Upper lobe of right lung (tissue), 1 donor: ENCODE measurements at regions not wholly inside any gene's neighbourhood (a gene's known extent, or its start where the extent isn't known, plus 50 kb on each side); places are given as distances from the start of the nearest gene placed in this dataset.

ENCODE experiments used
- ATAC-seq: fragments of 200-7000 bp; cut with Tn5 transposase; one replicate; pipeline ENCODE4 v1.9.1; 2020; ENCODE audit warnings: mild to moderate bottlenecking, moderate library complexity
- DNase-seq: peaks from one replicate; pipeline ENCODE4 v3.0.0-alpha.2; 2020
- H3K27ac ChIP-seq: fragments of 200-600 bp; one replicate; pipeline ENCODE4 v1.8.0; 2022
- H3K27me3 ChIP-seq: fragments of 200-600 bp; one replicate; pipeline ENCODE4 v1.8.0; 2022; ENCODE audit warnings: mild to moderate bottlenecking
- H3K36me3 ChIP-seq: fragments of 200-600 bp; one replicate; pipeline ENCODE4 v1.8.0; 2022
- H3K4me1 ChIP-seq: fragments of 200-600 bp; one replicate; pipeline ENCODE4 v1.8.0; 2022
- H3K4me3 ChIP-seq: fragments of 200-600 bp; one replicate; pipeline ENCODE4 v1.8.0; 2022; ENCODE audit warnings: mild to moderate bottlenecking
- H3K9me3 ChIP-seq: fragments of 200-600 bp; one replicate; pipeline ENCODE4 v1.8.0; 2022
- CTCF ChIP-seq: fragments of 200-600 bp; IDR thresholded peaks from one replicate; pipeline ENCODE4 v1.8.0; 2022; ENCODE audit warnings: antibody characterized with exemption
- intact Hi-C: fragments of 100-400 bp; cut with DNase I; formaldehyde crosslinking; loops from one replicate; pipeline ENCODE4 v1.11.0; 2022
- donor health status: DM: no; HTN: yes; CAD: no; lungs with severe emphysema.

DNA sequence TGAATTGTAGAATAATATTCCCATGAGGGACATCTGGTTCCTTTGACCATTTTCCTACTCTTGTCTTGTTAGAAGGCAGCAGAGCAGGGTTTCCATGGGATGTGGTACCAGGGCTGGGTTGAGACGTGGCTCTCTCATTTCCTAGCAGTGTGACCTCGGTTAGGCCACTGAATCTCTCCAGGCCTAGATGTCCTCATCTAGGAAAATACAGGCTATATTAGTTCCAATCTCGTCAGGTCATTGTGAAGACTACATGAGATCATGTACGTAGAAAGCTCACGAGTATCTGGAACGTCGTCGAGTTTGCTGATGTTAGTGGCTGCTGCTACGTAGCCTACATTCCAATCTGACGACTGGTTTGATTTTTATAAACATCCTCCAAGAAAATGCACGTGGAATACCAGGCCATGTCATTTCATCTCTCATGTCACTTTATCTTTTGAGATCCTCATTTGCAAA lies 278.2 kb upstream of the GATB start:
- Histone ChIP-seq H3K4me1 (no peaks in the 10 kb centered on the region), H3K27me3 (no peaks in the 10 kb centered on the region), H3K36me3 (no peaks in the 10 kb centered on the region), H3K4me3 (no peak overlapping the region), H3K27ac (no peak overlapping the region), H3K9me3 (no peaks in the 10 kb centered on the region)
- DNase-seq, result no peak
- no peak for ATAC-seq
- intact Hi-C loops, result no loop called here
- TF ChIP-seq CTCF, result no peak

GRCh38 chr4:152038238-152038637 lies 277.4 kb upstream of the GATB start:
- no peak overlapping the region for H3K4me3 ChIP-seq
- intact Hi-C loops, result no loop called here
- TF ChIP-seq CTCF, result no peak

DNA sequence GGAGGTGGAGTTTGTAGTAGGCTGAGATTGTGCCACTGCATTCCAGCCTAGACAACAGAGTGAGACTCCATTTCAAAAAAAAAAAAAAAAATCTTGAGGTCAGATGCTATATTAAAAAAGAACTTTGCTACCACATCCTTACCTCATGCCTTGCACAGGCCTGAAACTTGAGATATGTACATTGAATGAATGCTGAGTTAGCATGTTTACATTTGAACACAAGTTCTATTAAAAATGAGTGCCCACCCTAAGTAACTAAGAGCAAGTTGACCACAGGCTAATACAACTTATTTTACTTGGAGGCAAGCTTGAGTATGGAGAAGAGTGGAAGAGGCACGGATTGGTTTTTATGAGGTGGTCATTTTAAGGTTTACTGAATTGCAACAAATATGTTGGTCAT lies 276.6 kb upstream of the GATB start:
- intact Hi-C loops, result no loop called here
- no peaks in the 10 kb centered on the region for H3K27me3 ChIP-seq
- no peak overlapping the region for H3K4me3 ChIP-seq
- no peaks in the 10 kb centered on the region for H3K36me3 ChIP-seq
- no peaks in the 10 kb centered on the region for H3K4me1 ChIP-seq
- DNase-seq (no peak), ATAC-seq (no peak)
- no peak for TF ChIP-seq CTCF
- no peak overlapping the region for H3K27ac ChIP-seq
- H3K9me3 ChIP-seq, result no peaks in the 10 kb centered on the region

More at GRCh38 chr4:152038238-152038637, 277.4 kb upstream of the GATB start:
- DNase-seq, result no peak
- no peaks in the 10 kb centered on the region for H3K9me3 ChIP-seq
- no peaks in the 10 kb centered on the region for H3K36me3 ChIP-seq
- H3K27me3 ChIP-seq, result no peaks in the 10 kb centered on the region
- H3K27ac ChIP-seq, result no peak overlapping the region
- no peaks in the 10 kb centered on the region for H3K4me1 ChIP-seq
- ATAC-seq, result no peak

DNA sequence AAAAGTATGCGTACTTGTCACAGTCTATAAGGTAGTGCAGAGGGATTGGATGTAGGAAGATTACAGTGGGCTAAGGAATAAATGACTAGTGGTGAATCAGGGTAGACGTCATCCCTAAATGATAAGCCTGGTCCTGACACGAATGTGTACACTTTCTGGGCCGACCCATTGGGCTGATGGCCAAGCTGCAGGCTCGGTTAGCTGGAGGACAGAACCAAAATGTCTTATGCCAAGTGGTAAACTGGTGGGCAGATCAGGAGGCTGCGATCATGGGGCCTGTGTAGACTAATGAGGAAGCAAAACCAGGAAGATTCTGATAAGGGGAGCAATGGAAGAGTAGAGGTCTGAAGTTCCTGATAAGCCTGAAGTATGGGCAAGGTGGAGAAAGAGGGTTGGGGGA lies 272.8 kb upstream of the GATB start:
- H3K27ac ChIP-seq, result no peak overlapping the region
- TF ChIP-seq CTCF, result no peak
- intact Hi-C loops, result no loop called here

GRCh38 chr4:152032722-152033131 lies 271.9 kb upstream of the GATB start:
- H3K4me1 ChIP-seq, result no peaks in the 10 kb centered on the region
- no peaks in the 10 kb centered on the region for H3K36me3 ChIP-seq
- ATAC-seq (no peak), DNase-seq (no peak)
- intact Hi-C loops, result no loop called here
- no peak overlapping the region for H3K27ac ChIP-seq
- H3K9me3 ChIP-seq, result no peaks in the 10 kb centered on the region
- no peak for TF ChIP-seq CTCF
- H3K4me3 ChIP-seq, result no peak overlapping the region
- no peaks in the 10 kb centered on the region for H3K27me3 ChIP-seq

More for the DNA sequence above, 272.8 kb upstream of the GATB start:
- Histone ChIP-seq H3K36me3 (no peaks in the 10 kb centered on the region), H3K9me3 (no peaks in the 10 kb centered on the region), H3K4me3 (no peak overlapping the region), H3K27me3 (no peaks in the 10 kb centered on the region), H3K4me1 (no peaks in the 10 kb centered on the region)
- ATAC-seq (no peak), DNase-seq (no peak)

GRCh38 chr4:152029631-152030030 lies 268.8 kb upstream of the GATB start:
- H3K36me3 ChIP-seq, result no peaks in the 10 kb centered on the region
- no peaks in the 10 kb centered on the region for H3K27me3 ChIP-seq
- H3K4me1 ChIP-seq, result no peaks in the 10 kb centered on the region
- DNase-seq, result no peak
- H3K4me3 ChIP-seq, result no peak overlapping the region
- intact Hi-C loops, result no loop called here
- H3K9me3 ChIP-seq, result no peaks in the 10 kb centered on the region
- ATAC-seq, result no peak
- no peak overlapping the region for H3K27ac ChIP-seq
- TF ChIP-seq CTCF, result no peak
